ENCODE measurements at regions not wholly inside any gene's neighbourhood (a gene's known extent, or its start where the extent isn't known, plus 50 kb on each side); places are given as distances from the start of the nearest gene placed in this dataset.

DNA sequence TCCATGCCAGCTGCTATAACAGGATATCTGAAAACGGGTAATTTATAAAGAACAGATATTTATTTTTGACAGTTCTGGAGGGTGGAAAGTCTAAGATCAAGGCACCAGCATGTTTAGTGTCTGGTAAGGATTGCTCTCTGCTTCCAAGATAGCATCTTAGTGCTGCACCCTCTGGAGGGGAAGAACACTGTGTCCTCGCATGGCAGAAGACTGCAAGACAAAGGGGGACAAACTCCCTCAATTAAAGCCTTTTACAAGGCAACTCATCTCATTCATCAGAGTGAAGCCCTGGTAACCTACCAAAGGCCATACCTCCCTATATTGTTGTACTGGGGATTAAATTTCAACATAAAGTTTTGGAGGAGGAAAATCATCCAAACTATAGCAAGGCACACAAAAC lies 298.9 kb upstream of the EDIL3 start:
- TF ChIP-seq POLR2AphosphoS5 (IDR thresholded peaks at IDR 0.05; ENCODE audit: low read depth, low read length) (no peak), POLR2A (IDR thresholded peaks at IDR 0.05; ENCODE audit: low read depth, low read length) (no peak), TAF1 (IDR thresholded peaks at IDR 0.05; ENCODE audit: low read depth, low read length) (no peak), SPI1 (IDR thresholded peaks at IDR 0.05; ENCODE audit: low read depth, low read length) (no peak), POU2F2 (IDR thresholded peaks at IDR 0.05; ENCODE audit: low read depth, low read length) (no peak)
